K562 (cell line): ENCODE measurements at regions not wholly inside any gene's neighbourhood (a gene's known extent, or its start where the extent isn't known, plus 50 kb on each side); places are given as distances from the start of the nearest gene placed in this dataset.

Experiments used
- ATAC-seq: fragments of 200-7000 bp; cut with Tn5 transposase; 3 replicates; pipeline ENCODE4 v1.9.1; 2020; ENCODE audit warnings: moderate library complexity
- BruUV-seq: library from RNA; stranded (reverse); fragments of 400-500 nt; replicated peaks from 2 replicates; lab custom pipeline; 2021; lab: Mats Ljungman, UMichigan
- CTCF ChIA-PET: fragments of 300-600 bp; formaldehyde crosslinking; extraction: SDS; loops from one replicate; lab custom pipeline; 2021; ENCODE audit warnings: low intra/inter-chr PET ratio; lab: Yijun Ruan, JAX
- POLR2A ChIA-PET: fragments of 300-600, 350-650 bp; sonication (Branson Sonifier 250); formaldehyde crosslinking; extraction: SDS; loops from one replicate; lab custom pipeline; 2021; ENCODE audit warnings: antibody characterized with exemption, inconsistent platforms; lab: Yijun Ruan, JAX
- DNase-seq, 4 experiments: peaks; one replicate each; pipeline versions ENCODE4 v3.0.0 to v3.0.0-alpha.2; 2011 to 2018; ENCODE audit warnings: low spot score in 3 of 4, mixed read lengths in 3 of 4; ENCODE audit errors: extremely low read depth in 1 of 4
- FAIRE-seq: peaks from 2 replicates; lab custom pipeline; 2011; peaks lifted over from hg19 to GRCh38; lab: Jason Lieb, UNC
- H2AFZ ChIP-seq: 2 replicates; pipeline ENCODE4 v1.6.0; 2011; ENCODE audit warnings: low read depth, low read length, control low read depth, inconsistent platforms
- H3K27ac ChIP-seq: fragments of 200-600 bp; 3 replicates; pipeline ENCODE4 v1.8.0; 2011; ENCODE audit warnings: low read depth, mild to moderate bottlenecking, control low read depth, inconsistent platforms, low read length, moderate library complexity, mixed read lengths; ENCODE audit errors: extremely low read depth
- H3K27me3 ChIP-seq, 2 experiments: fragments of 300-600 bp in 1 of 2; 2 replicates in 1 of 2; 3 replicates in 1 of 2; pipeline versions ENCODE4 v1.6.0 to v1.8.0; 2011; ENCODE audit warnings: inconsistent platforms in 2 of 2, low read length in 2 of 2, mild to moderate bottlenecking in 1 of 2, mixed read lengths in 1 of 2, moderate library complexity in 1 of 2; ENCODE audit not compliant: control insufficient read depth in 2 of 2, insufficient read depth in 2 of 2
- H3K36me3 ChIP-seq: fragments of 300-600 bp; 3 replicates; pipeline ENCODE4 v1.8.0; 2011; ENCODE audit warnings: mild to moderate bottlenecking, low read length, inconsistent platforms; ENCODE audit not compliant: control insufficient read depth, insufficient read depth
- H3K4me1 ChIP-seq, 2 experiments: fragments of 200-600 bp in 1 of 2; replicated peaks in 1 of 2; 2 replicates in 1 of 2; 3 replicates in 1 of 2; pipeline versions ENCODE4 v1.5.1 to v1.8.0; 2011; ENCODE audit warnings: inconsistent platforms in 2 of 2, low read length in 2 of 2, mild to moderate bottlenecking in 1 of 2, mixed read lengths in 1 of 2, moderate library complexity in 1 of 2; ENCODE audit not compliant: control insufficient read depth in 2 of 2, insufficient read depth in 2 of 2
- H3K4me2 ChIP-seq: 2 replicates; pipeline ENCODE4 v1.6.1; 2011; ENCODE audit warnings: low read length, control low read depth, inconsistent platforms, mixed read lengths; ENCODE audit not compliant: insufficient read depth
- H3K4me3 ChIP-seq: fragments of 200-600 bp; sonication (generic), shearing (Covaris generic); 2 replicates; pipeline ENCODE4 v1.5.1; 2016; ENCODE audit warnings: control low read depth, inconsistent platforms
- H3K79me2 ChIP-seq: fragments of 200-600 bp; 3 replicates; pipeline ENCODE4 v1.8.0; 2011; ENCODE audit warnings: low read length, inconsistent platforms; ENCODE audit not compliant: control insufficient read depth, insufficient read depth
- H3K9ac ChIP-seq, 2 experiments: 2 replicates each; pipeline versions ENCODE4 v1.6.0 to v1.6.1; 2011; ENCODE audit warnings: low read depth in 2 of 2, low read length in 2 of 2, control low read depth in 1 of 2, inconsistent platforms in 1 of 2, mild to moderate bottlenecking in 1 of 2, mixed read lengths in 1 of 2; ENCODE audit not compliant: insufficient read depth in 1 of 2
- H3K9me1 ChIP-seq: one replicate; pipeline ENCODE4 v1.6.0; 2011; ENCODE audit warnings: inconsistent platforms, mild to moderate bottlenecking, low read length, moderate library complexity; ENCODE audit not compliant: control insufficient read depth, insufficient read depth
- H3K9me3 ChIP-seq: replicated peaks from 2 replicates; pipeline ENCODE4 v1.5.1; 2011; ENCODE audit warnings: low read depth, low read length, inconsistent platforms; ENCODE audit not compliant: control insufficient read depth, insufficient read depth
- H4K20me1 ChIP-seq: replicated peaks from 2 replicates; pipeline ENCODE4 v1.6.1; 2011; ENCODE audit warnings: low read length, inconsistent platforms, mixed read lengths; ENCODE audit not compliant: control insufficient read depth, insufficient read depth
- ATF1 ChIP-seq, 2 experiments: fragments of 450-650 bp in 1 of 2; IDR thresholded peaks; 2 replicates each; pipeline ENCODE4 v1.6.1; 2016; ENCODE audit warnings: missing compliant biosample characterization in 1 of 2, missing genetic modification characterization in 1 of 2
- DIDO1 ChIP-seq: fragments of 450-650 bp; IDR thresholded peaks from 2 replicates; pipeline ENCODE4 v1.6.1; 2016; ENCODE audit warnings: low read depth, missing biosample characterization, missing genetic modification characterization
- ESRRA ChIP-seq: fragments of 450-650 bp; IDR thresholded peaks from 2 replicates; pipeline ENCODE4 v1.6.1; 2014; ENCODE audit warnings: low read depth, mild to moderate bottlenecking, moderate library complexity, borderline replicate concordance
- FOS ChIP-seq: IDR thresholded peaks from 3 replicates; pipeline ENCODE4 v1.6.1; 2011; ENCODE audit not compliant: insufficient read length; ENCODE audit errors: extremely low read depth
- HDAC1 ChIP-seq, 2 experiments: fragments of 450-650 bp; IDR thresholded peaks; 2 replicates each; pipeline ENCODE4 v1.6.1; 2016 to 2017; ENCODE audit warnings: inconsistent platforms in 1 of 2, mild to moderate bottlenecking in 1 of 2, moderate library complexity in 1 of 2
- HDAC2 ChIP-seq: fragments of 450-650 bp; IDR thresholded peaks from 2 replicates; pipeline ENCODE4 v1.6.1; 2016; ENCODE audit warnings: mild to moderate bottlenecking
- NR2C2 ChIP-seq, 2 experiments: fragments of 200-800 bp in 1 of 2; sonication (Bioruptor generic) in 1 of 2; sonication (generic) in 1 of 2; formaldehyde crosslinking in 1 of 2; IDR thresholded peaks; 2 replicates each; pipeline versions ENCODE4 v1.6.1 to v1.8.0; 2016 to 2022; ENCODE audit warnings: mild to moderate bottlenecking in 1 of 2, missing compliant biosample characterization in 1 of 2, missing genetic modification characterization in 1 of 2, missing genetic modification reagents in 1 of 2
- PHTF2 ChIP-seq: fragments of 250-450 bp; sonication (Bioruptor Pico); IDR thresholded peaks from 2 replicates; pipeline ENCODE4 v1.5.0; 2021; ENCODE audit warnings: mild to moderate bottlenecking
- RB1 ChIP-seq: fragments of 450-650 bp; IDR thresholded peaks from 2 replicates; pipeline ENCODE4 v1.6.1; 2017; ENCODE audit warnings: low read depth, mild to moderate bottlenecking
- RNF2 ChIP-seq: sonication (generic); IDR thresholded peaks from 2 replicates; pipeline ENCODE4 v1.6.1; 2016
- SRSF3 ChIP-seq: fragments of 200-400 bp; formaldehyde crosslinking; IDR thresholded peaks from 2 replicates; pipeline ENCODE4 v1.6.1; 2016; ENCODE audit warnings: mild to moderate bottlenecking, low read length, moderate library complexity; ENCODE audit not compliant: insufficient read depth
- THRAP3 ChIP-seq: fragments of 450-650 bp; IDR thresholded peaks from 2 replicates; pipeline ENCODE4 v1.6.1; 2016; ENCODE audit warnings: mild to moderate bottlenecking, inconsistent platforms, borderline replicate concordance
- ZNF76 ChIP-seq: fragments of 250-450 bp; sonication (Bioruptor Pico); IDR thresholded peaks from 2 replicates; pipeline ENCODE4 v1.4.0; 2020; ENCODE audit warnings: mild to moderate bottlenecking, moderate library complexity, borderline replicate concordance
- ZNF764 ChIP-seq: fragments of 250-450 bp; sonication (Bioruptor Pico); IDR thresholded peaks from 2 replicates; pipeline ENCODE4 v1.4.0; 2020; ENCODE audit warnings: low read depth, mild to moderate bottlenecking, moderate library complexity
- in situ Hi-C: fragments of 300-500 bp; cut with MboI; formaldehyde crosslinking; loops from 4 replicates; pipeline ENCODE4 v1.15.0; 2018; ENCODE audit warnings: inconsistent platforms, mixed read lengths
- intact Hi-C: fragments of 100-400 bp; cut with micrococcal nuclease; formaldehyde crosslinking; loops from 2 replicates; pipeline ENCODE4 v1.14.2; 2022
- TF ChIP-seq, protein P1 (sequence below), 2 experiments: fragments of 450-650 bp; IDR thresholded peaks; 2 replicates each; pipeline ENCODE4 v1.6.1; 2018; ENCODE audit warnings: mild to moderate bottlenecking in 2 of 2, low read depth in 1 of 2; ENCODE audit not compliant: partially characterized antibody in 2 of 2
- TF ChIP-seq, protein P2 (sequence below): IDR thresholded peaks from 2 replicates; pipeline ENCODE4 v1.6.1; 2012; ENCODE audit warnings: low read depth, low read length, improper control_type of control experiment, borderline replicate concordance
- TF ChIP-seq, protein P3 (sequence below), 3 experiments: IDR thresholded peaks in 2 of 3; conservative IDR thresholded peaks in 1 of 3; 2 replicates each; pipeline ENCODE4 v1.5.1; 2011 to 2012; ENCODE audit warnings: low read length in 3 of 3, mild to moderate bottlenecking in 3 of 3, control low read depth in 2 of 3, improper control_type of control experiment in 1 of 3, inconsistent platforms in 1 of 3, low read depth in 1 of 3, mixed read lengths in 1 of 3, moderate library complexity in 1 of 3; ENCODE audit not compliant: insufficient read depth in 2 of 3

DNA sequence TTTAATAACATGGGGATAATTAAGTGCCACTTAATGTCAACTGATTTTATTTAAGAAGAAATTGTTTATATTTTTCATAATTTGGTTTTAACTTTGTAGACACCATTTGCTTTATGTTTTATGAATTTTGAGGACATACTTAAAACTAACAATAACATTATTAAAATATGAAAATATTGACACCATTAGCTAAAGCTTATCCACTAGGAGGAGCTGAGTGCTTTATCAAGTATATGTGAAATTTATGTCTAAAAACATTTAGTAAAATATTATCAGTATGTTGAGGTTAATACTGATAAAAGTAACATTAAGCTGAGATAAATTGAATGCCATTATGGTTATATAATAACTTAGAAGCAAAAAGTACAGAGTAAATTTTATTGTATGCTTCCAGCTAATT, 622.1 kb downstream of the ARL4A start:
- Histone ChIP-seq H3K27ac (no peak overlapping the region), H3K4me2 (no peak overlapping the region), H3K9me3 (no peaks in the 10 kb centered on the region), H3K4me1 (no peaks in the 10 kb centered on the region), H3K4me3 (no peak overlapping the region), H3K27me3 (no peaks in the 10 kb centered on the region), H3K9ac (no peak overlapping the region), H4K20me1 (no peaks in the 10 kb centered on the region), H3K36me3 (no peaks in the 10 kb centered on the region), H3K9me1 (no peaks in the 10 kb centered on the region), H2AFZ (no peak overlapping the region), H3K79me2 (no peaks in the 10 kb centered on the region)
- DNase-seq (no peak), ATAC-seq (no peak), FAIRE-seq (no peak)
- in situ Hi-C loops (no loop called here), intact Hi-C loops (no loop called here)
- CTCF ChIA-PET = no interaction called here
- POLR2A ChIA-PET = no interaction called here
- BruUV-seq = no TSS peak
- no peak for TF ChIP-seq RB1
- no peak for TF ChIP-seq ESRRA
- no peak for TF ChIP-seq HDAC1 (IDR thresholded peaks at IDR 0.05)
- no peak for TF ChIP-seq THRAP3
- TF ChIP-seq HDAC2 = no peak
- no peak for TF ChIP-seq RNF2
- TF ChIP-seq, protein P1, sequence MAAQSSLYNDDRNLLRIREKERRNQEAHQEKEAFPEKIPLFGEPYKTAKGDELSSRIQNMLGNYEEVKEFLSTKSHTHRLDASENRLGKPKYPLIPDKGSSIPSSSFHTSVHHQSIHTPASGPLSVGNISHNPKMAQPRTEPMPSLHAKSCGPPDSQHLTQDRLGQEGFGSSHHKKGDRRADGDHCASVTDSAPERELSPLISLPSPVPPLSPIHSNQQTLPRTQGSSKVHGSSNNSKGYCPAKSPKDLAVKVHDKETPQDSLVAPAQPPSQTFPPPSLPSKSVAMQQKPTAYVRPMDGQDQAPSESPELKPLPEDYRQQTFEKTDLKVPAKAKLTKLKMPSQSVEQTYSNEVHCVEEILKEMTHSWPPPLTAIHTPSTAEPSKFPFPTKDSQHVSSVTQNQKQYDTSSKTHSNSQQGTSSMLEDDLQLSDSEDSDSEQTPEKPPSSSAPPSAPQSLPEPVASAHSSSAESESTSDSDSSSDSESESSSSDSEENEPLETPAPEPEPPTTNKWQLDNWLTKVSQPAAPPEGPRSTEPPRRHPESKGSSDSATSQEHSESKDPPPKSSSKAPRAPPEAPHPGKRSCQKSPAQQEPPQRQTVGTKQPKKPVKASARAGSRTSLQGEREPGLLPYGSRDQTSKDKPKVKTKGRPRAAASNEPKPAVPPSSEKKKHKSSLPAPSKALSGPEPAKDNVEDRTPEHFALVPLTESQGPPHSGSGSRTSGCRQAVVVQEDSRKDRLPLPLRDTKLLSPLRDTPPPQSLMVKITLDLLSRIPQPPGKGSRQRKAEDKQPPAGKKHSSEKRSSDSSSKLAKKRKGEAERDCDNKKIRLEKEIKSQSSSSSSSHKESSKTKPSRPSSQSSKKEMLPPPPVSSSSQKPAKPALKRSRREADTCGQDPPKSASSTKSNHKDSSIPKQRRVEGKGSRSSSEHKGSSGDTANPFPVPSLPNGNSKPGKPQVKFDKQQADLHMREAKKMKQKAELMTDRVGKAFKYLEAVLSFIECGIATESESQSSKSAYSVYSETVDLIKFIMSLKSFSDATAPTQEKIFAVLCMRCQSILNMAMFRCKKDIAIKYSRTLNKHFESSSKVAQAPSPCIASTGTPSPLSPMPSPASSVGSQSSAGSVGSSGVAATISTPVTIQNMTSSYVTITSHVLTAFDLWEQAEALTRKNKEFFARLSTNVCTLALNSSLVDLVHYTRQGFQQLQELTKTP (IDR thresholded peaks at IDR 0.05; ENCODE audit: low read depth in 1 of 2, partially characterized antibody in 2 of 2) = no peak
- TF ChIP-seq PHTF2 = no peak
- TF ChIP-seq ZNF764 (CRISPR knock-in tag) = no peak
- TF ChIP-seq, protein P2, sequence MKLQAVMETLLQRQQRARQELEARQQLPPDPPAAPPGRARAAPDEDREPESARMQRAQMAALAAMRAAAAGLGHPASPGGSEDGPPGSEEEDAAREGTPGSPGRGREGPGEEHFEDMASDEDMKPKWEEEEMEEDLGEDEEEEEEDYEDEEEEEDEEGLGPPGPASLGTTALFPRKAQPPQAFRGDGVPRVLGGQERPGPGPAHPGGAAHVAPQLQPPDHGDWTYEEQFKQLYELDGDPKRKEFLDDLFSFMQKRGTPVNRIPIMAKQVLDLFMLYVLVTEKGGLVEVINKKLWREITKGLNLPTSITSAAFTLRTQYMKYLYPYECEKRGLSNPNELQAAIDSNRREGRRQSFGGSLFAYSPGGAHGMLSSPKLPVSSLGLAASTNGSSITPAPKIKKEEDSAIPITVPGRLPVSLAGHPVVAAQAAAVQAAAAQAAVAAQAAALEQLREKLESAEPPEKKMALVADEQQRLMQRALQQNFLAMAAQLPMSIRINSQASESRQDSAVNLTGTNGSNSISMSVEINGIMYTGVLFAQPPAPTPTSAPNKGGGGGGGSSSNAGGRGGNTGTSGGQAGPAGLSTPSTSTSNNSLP = no peak
- TF ChIP-seq FOS = no peak
- no peak for TF ChIP-seq SRSF3
- no peak for TF ChIP-seq ATF1 (CRISPR knock-in tag; IDR thresholded peaks at IDR 0.05)
- no peak for TF ChIP-seq ATF1 (tag; IDR thresholded peaks at IDR 0.05)
- TF ChIP-seq, protein P3, sequence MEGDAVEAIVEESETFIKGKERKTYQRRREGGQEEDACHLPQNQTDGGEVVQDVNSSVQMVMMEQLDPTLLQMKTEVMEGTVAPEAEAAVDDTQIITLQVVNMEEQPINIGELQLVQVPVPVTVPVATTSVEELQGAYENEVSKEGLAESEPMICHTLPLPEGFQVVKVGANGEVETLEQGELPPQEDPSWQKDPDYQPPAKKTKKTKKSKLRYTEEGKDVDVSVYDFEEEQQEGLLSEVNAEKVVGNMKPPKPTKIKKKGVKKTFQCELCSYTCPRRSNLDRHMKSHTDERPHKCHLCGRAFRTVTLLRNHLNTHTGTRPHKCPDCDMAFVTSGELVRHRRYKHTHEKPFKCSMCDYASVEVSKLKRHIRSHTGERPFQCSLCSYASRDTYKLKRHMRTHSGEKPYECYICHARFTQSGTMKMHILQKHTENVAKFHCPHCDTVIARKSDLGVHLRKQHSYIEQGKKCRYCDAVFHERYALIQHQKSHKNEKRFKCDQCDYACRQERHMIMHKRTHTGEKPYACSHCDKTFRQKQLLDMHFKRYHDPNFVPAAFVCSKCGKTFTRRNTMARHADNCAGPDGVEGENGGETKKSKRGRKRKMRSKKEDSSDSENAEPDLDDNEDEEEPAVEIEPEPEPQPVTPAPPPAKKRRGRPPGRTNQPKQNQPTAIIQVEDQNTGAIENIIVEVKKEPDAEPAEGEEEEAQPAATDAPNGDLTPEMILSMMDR (IDR thresholded peaks at IDR 0.05 in 2 of 3, conservative IDR thresholded peaks at IDR 0.05 in 1 of 3; ENCODE audit: insufficient read depth in 2 of 3, low read depth in 1 of 3, low read length in 3 of 3) = no peak
- TF ChIP-seq NR2C2 (CRISPR knock-in tag; IDR thresholded peaks at IDR 0.05) = no peak
- TF ChIP-seq NR2C2 (tag; IDR thresholded peaks at IDR 0.05) = no peak
- no peak for TF ChIP-seq ZNF76 (CRISPR knock-in tag)
- no peak for TF ChIP-seq DIDO1 (tag)
